WERI-Rb-1 (cell line): ENCODE measurements at regions not wholly inside any gene's neighbourhood (a gene's known extent, or its start where the extent isn't known, plus 50 kb on each side); places are given as distances from the start of the nearest gene placed in this dataset.
A peak's percentile ranks its signal among the peaks of the same experiment; 100 is the strongest.

Experiments
- DNase-seq: peaks from one replicate; pipeline ENCODE4 v3.0.0-alpha.2; 2020
- H3K27ac ChIP-seq: fragments of 250-450 bp; sonication (Bioruptor Pico); 2 replicates; pipeline ENCODE4 v1.5.1; 2020; ENCODE audit warnings: mild to moderate bottlenecking, moderate library complexity
- H3K27me3 ChIP-seq: fragments of 250-450 bp; sonication (Bioruptor Pico); 2 replicates; pipeline ENCODE4 v1.5.1; 2021; ENCODE audit warnings: mild to moderate bottlenecking, low read depth, moderate library complexity; ENCODE audit not compliant: insufficient read depth, severe bottlenecking
- H3K36me3 ChIP-seq: fragments of 250-450 bp; sonication (Bioruptor Pico); 2 replicates; pipeline ENCODE4 v1.5.1; 2020; ENCODE audit warnings: mild to moderate bottlenecking, moderate library complexity
- H3K4me3 ChIP-seq: 2 replicates; pipeline ENCODE4 v1.5.1; 2011; ENCODE audit warnings: low read depth, mild to moderate bottlenecking, control low read depth, low read length
- H3K9me3 ChIP-seq: fragments of 250-450 bp; sonication (Bioruptor Pico); 2 replicates; pipeline ENCODE4 v1.5.1; 2021; ENCODE audit warnings: mild to moderate bottlenecking, moderate library complexity; ENCODE audit not compliant: severe bottlenecking
- CTCF ChIP-seq: IDR thresholded peaks from 2 replicates; pipeline ENCODE4 v1.5.1; 2011; ENCODE audit warnings: low read depth, mild to moderate bottlenecking, control low read depth, inconsistent platforms, low read length

GRCh38 chr4:35725131-35725530 lies 519.2 kb downstream of the ARAP2 start:
- H3K36me3 ChIP-seq, result no peaks in the 10 kb centered on the region
- DNase-seq, result no peak
- H3K9me3 ChIP-seq, result no peaks in the 10 kb centered on the region
- TF ChIP-seq CTCF, result 0 out of 2 replicates have a peak, but pooled peaks have one; percentile 18
- no peak overlapping the region for H3K4me3 ChIP-seq
- no peaks in the 10 kb centered on the region for H3K27me3 ChIP-seq
- H3K27ac ChIP-seq, result no peak overlapping the region

GRCh38 chr4:35730414-35730813 lies 513.9 kb downstream of the ARAP2 start:
- Histone ChIP-seq H3K27ac (no peak overlapping the region), H3K9me3 (no peaks in the 10 kb centered on the region), H3K36me3 (no peaks in the 10 kb centered on the region), H3K4me3 (no peak overlapping the region), H3K27me3 (no peaks in the 10 kb centered on the region)
- DNase-seq, result no peak
- no peak for TF ChIP-seq CTCF

GRCh38 chr4:35734381-35735098 lies 509.8 kb downstream of the ARAP2 start:
- Histone ChIP-seq H3K36me3 (no peaks in the 10 kb centered on the region), H3K27me3 (no peaks in the 10 kb centered on the region), H3K27ac (no peak overlapping the region), H3K4me3 (no peak overlapping the region), H3K9me3 (no peaks in the 10 kb centered on the region)
- TF ChIP-seq CTCF, result no peak
- no peak for DNase-seq

GRCh38 chr4:35739308-35739707 lies 505.0 kb downstream of the ARAP2 start:
- DNase-seq, result no peak
- no peaks in the 10 kb centered on the region for H3K36me3 ChIP-seq
- no peaks in the 10 kb centered on the region for H3K27me3 ChIP-seq
- no peak for TF ChIP-seq CTCF
- no peak overlapping the region for H3K27ac ChIP-seq
- no peak overlapping the region for H3K4me3 ChIP-seq
- H3K9me3 ChIP-seq, result no peaks in the 10 kb centered on the region

DNA sequence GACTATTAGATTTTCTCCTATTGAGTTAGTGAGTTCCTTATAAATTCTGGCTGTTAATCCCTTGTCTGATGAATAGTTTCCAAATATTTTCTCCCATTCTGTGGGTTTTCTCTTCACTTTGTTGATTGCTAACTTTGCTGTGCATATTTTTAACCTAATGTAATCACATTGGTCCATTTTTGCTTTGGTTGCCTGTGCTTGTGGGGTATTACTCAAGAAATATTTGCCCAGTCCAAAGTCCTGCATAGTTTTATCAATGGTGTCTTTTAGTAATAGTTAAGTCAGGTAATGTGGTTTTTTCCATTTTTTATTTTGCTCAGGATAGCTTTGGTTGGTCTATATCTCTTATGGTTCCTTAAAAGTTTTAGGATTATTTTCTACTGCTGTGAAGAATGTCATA lies 490.3 kb downstream of the ARAP2 start:
- Histone ChIP-seq H3K9me3 (no peaks in the 10 kb centered on the region), H3K4me3 (no peak overlapping the region), H3K27me3 (no peaks in the 10 kb centered on the region), H3K36me3 (no peaks in the 10 kb centered on the region), H3K27ac (no peak overlapping the region)
- DNase-seq, result no peak
- no peak for TF ChIP-seq CTCF

- Histone ChIP-seq H3K27ac (no peak overlapping the region), H3K27me3 (no peaks in the 10 kb centered on the region), H3K4me3 (no peak overlapping the region), H3K9me3 (no peaks in the 10 kb centered on the region), H3K36me3 (no peaks in the 10 kb centered on the region)
- DNase-seq, result no peak
- no peak for TF ChIP-seq CTCF
These were observed 486.5 kb downstream of the ARAP2 start for GRCh38 chr4:35757836-35758235.
